WI38 (cell line): ENCODE measurements at regions not wholly inside any gene's neighbourhood (a gene's known extent, or its start where the extent isn't known, plus 50 kb on each side); places are given as distances from the start of the nearest gene placed in this dataset.

ENCODE experiments used
- H3K4me3 ChIP-seq: 2 replicates; pipeline ENCODE4 v1.5.1; 2011; ENCODE audit warnings: low read depth, mild to moderate bottlenecking, control low read depth, low read length
- CTCF ChIP-seq: IDR thresholded peaks from 2 replicates; pipeline ENCODE4 v1.5.1; 2012; ENCODE audit warnings: low read depth, mild to moderate bottlenecking, control low read depth, low read length

GRCh38 chr2:11072550-11072949 is 82.7 kb upstream of the SLC66A3 start:
- no peak overlapping the region for H3K4me3 ChIP-seq
- TF ChIP-seq CTCF = no peak

GRCh38 chr2:11073251-11073650 is 82.0 kb upstream of the SLC66A3 start:
- no peak overlapping the region for H3K4me3 ChIP-seq
- TF ChIP-seq CTCF = peak; percentile 69

GRCh38 chr2:11073776-11074175 is 81.5 kb upstream of the SLC66A3 start:
- no peak for TF ChIP-seq CTCF
- no peak overlapping the region for H3K4me3 ChIP-seq

GRCh38 chr2:11074246-11074820 is 80.9 kb upstream of the SLC66A3 start:
- no peak overlapping the region for H3K4me3 ChIP-seq
- TF ChIP-seq CTCF = no peak

- TF ChIP-seq CTCF = no peak
- no peak overlapping the region for H3K4me3 ChIP-seq
Observed at GRCh38 chr2:11075221-11075620, 80.0 kb upstream of the SLC66A3 start.

GRCh38 chr2:11077411-11077810 is 77.9 kb upstream of the SLC66A3 start:
- H3K4me3 ChIP-seq = no peak overlapping the region
- TF ChIP-seq CTCF = no peak

- no peak for TF ChIP-seq CTCF
- H3K4me3 ChIP-seq = no peak overlapping the region
Observed at GRCh38 chr2:11079136-11079824, 76.0 kb upstream of the SLC66A3 start.
